ENCODE measurements at regions not wholly inside any gene's neighbourhood (a gene's known extent, or its start where the extent isn't known, plus 50 kb on each side); places are given as distances from the start of the nearest gene placed in this dataset.

DNA sequence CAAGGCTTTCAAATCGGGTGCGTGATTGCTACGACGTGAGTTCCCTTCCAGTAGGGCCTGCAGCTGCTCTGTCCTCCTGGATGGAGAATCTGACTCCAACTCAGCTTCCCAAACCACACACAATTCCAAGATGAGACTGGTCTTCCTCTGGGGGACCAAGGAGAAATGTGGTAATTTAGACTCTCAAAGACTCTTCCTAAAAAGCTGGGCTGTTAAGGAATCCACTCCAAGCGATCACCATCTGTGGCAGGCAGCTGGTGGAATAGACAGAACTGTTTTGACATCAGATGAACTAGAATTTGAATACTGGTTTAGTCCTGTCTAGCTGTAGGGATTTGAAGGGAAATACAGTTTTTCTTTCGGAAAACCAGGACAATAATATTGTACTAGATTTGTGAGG, 130.7 kb upstream of the KLF4 start:
- CTCF ChIA-PET, result interaction anchor here (1.1 kb wide), 1 partner anchor 10 kb away, joined by 3 read pairs; no protein-coding TSS in a partner anchor
- TF ChIP-seq, protein P1, sequence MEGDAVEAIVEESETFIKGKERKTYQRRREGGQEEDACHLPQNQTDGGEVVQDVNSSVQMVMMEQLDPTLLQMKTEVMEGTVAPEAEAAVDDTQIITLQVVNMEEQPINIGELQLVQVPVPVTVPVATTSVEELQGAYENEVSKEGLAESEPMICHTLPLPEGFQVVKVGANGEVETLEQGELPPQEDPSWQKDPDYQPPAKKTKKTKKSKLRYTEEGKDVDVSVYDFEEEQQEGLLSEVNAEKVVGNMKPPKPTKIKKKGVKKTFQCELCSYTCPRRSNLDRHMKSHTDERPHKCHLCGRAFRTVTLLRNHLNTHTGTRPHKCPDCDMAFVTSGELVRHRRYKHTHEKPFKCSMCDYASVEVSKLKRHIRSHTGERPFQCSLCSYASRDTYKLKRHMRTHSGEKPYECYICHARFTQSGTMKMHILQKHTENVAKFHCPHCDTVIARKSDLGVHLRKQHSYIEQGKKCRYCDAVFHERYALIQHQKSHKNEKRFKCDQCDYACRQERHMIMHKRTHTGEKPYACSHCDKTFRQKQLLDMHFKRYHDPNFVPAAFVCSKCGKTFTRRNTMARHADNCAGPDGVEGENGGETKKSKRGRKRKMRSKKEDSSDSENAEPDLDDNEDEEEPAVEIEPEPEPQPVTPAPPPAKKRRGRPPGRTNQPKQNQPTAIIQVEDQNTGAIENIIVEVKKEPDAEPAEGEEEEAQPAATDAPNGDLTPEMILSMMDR (IDR thresholded peaks at IDR 0.05; ENCODE audit: insufficient read depth, low read length, missing control alignments), result no peak
- POLR2A ChIA-PET, result no interaction called here
- H3K4me3 ChIP-seq (ENCODE audit: low read depth, low read length), result no peak overlapping the region
- no peak for DNase-seq (ENCODE audit: low read depth, low spot score)

DNA sequence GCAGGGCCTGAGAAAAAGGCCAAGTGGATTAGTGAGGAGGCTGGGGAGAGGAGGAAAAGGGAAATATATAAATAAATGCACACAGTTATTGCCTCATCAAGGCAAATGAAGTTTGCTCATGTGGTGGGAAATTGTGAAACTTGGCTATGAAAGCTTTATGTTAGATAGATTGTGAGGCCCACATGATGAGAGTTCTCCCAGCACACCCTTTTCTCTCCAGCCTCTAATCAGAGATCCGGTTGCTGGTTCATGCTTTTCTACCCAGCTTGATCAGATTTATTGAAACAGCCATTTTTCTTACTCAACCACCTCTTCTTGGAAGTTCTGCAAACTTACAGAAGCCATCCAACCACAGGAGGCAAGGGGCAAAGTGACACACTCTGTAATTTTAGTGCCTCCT, 125.8 kb upstream of the KLF4 start:
- DNase-seq (ENCODE audit: low read depth, low spot score), result no peak
- ChIA-PET CTCF (no interaction called here), POLR2A (no interaction called here)
- TF ChIP-seq, protein P1 (IDR thresholded peaks at IDR 0.05; ENCODE audit: insufficient read depth, low read length, missing control alignments), result no peak
- no peak overlapping the region for H3K4me3 ChIP-seq (ENCODE audit: low read depth, low read length)

DNA sequence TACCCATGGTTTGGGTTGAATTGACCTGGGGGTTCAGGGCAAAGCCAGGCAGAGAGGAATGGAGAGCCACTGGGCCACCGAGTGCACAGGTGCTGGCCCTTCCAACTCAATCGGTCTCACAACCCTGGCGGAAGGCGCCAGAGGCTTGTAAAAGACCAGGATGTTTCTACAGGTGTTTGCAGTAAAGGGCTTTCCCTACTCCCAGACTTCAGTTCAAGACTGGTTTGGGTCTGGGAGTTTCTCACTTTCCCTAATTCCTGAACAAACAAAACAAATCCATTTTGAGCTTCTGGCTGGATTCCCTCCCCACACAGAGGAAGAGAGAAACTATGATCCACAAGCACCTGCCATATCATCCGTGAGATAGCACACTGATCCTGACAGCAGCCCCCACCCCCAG, 125.2 kb upstream of the KLF4 start:
- TF ChIP-seq, protein P1 (IDR thresholded peaks at IDR 0.05; ENCODE audit: insufficient read depth, low read length, missing control alignments), result no peak
- H3K4me3 ChIP-seq (ENCODE audit: low read depth, low read length), result no peak overlapping the region
- DNase-seq (ENCODE audit: low read depth, low spot score), result no peak
- POLR2A ChIA-PET, result no interaction called here
- CTCF ChIA-PET, result no interaction called here

DNA sequence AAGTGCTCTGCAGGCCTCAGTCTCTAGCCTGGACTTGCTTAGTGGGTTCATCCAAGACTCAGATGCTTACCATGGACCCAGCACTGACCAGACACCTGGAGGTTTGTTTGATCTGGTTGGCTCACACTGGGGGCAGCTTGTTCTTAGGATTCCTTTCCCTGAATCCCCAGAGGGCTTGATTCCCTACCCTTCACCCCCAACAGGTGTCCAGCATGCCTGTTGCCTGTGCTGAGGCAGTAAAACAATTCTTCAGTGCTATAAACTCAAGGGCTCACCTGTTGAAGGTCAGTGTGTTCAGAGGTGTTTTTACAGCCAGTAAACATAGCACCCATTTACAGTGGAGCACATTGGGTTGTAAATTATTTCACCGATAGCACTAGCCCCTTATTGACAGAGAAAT, 123.8 kb upstream of the KLF4 start:
- ChIA-PET POLR2A (no interaction called here), CTCF (no interaction called here)
- no peak for DNase-seq (ENCODE audit: low read depth, low spot score)
- no peak overlapping the region for H3K4me3 ChIP-seq (ENCODE audit: low read depth, low read length)
- TF ChIP-seq, protein P1 (IDR thresholded peaks at IDR 0.05; ENCODE audit: insufficient read depth, low read length, missing control alignments), result no peak

DNA sequence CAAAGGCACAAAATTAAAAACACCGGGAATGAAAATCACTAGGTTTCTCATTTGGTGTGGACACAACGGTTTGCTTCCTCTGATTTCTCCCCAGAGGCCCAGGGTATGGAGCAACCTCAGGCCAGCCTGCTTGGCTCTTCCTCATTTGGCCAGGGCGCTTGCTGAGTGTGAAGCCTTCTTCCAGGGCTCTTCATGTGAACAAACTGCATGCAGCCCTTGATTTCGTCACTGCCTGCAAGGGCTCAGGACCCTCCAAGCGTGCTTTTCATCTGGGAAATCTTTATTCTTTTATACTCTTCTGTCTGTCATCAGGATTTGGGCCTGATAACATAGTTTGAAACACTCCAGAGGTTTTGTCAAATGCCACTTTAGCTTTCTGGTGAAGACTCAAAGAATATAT, 122.6 kb upstream of the KLF4 start:
- CTCF ChIA-PET, result no interaction called here
- TF ChIP-seq, protein P1 (IDR thresholded peaks at IDR 0.05; ENCODE audit: insufficient read depth, low read length, missing control alignments), result no peak
- POLR2A ChIA-PET, result no interaction called here
- H3K4me3 ChIP-seq (ENCODE audit: low read depth, low read length), result no peak overlapping the region
- DNase-seq (ENCODE audit: low read depth, low spot score), result no peak

DNA sequence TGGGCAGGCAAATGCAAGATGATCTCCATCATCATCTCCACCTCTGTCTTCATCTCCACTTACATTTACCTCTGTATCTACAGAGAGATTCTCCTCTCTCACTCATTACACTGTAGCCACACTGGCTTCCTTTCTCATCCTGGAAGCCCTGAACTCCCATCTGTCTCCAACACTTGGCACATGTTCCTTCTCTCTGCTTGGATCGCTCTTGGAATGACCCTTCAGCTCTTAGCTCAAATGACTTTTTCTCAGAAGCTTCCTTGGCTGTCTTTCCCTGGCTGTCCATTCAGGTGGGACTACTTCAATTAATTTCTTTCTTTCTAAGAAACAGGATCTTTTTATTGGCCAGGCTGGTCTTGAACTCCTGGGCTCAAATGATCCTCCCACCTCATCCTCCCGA, 120.0 kb upstream of the KLF4 start:
- TF ChIP-seq, protein P1 (IDR thresholded peaks at IDR 0.05; ENCODE audit: insufficient read depth, low read length, missing control alignments), result no peak
- no peak for DNase-seq (ENCODE audit: low read depth, low spot score)
- ChIA-PET CTCF (interaction anchor here (1.3 kb wide), 1 partner anchor 10 kb away, joined by 3 read pairs; no protein-coding TSS in a partner anchor), POLR2A (no interaction called here)
- H3K4me3 ChIP-seq (ENCODE audit: low read depth, low read length), result no peak overlapping the region
